GM10266 (cell line): ENCODE measurements at regions not wholly inside any gene's neighbourhood (a gene's known extent, or its start where the extent isn't known, plus 50 kb on each side); places are given as distances from the start of the nearest gene placed in this dataset.

ENCODE experiments used
- DNase-seq: peaks from one replicate; pipeline ENCODE4 v3.0.0; 2012; ENCODE audit errors: extremely low spot score
- TF ChIP-seq, protein P1 (sequence below): IDR thresholded peaks from 2 replicates; pipeline ENCODE4 v1.5.1; 2012; ENCODE audit warnings: mild to moderate bottlenecking, low read depth; ENCODE audit not compliant: control insufficient read depth, insufficient read depth; ENCODE audit errors: missing control alignments

DNA sequence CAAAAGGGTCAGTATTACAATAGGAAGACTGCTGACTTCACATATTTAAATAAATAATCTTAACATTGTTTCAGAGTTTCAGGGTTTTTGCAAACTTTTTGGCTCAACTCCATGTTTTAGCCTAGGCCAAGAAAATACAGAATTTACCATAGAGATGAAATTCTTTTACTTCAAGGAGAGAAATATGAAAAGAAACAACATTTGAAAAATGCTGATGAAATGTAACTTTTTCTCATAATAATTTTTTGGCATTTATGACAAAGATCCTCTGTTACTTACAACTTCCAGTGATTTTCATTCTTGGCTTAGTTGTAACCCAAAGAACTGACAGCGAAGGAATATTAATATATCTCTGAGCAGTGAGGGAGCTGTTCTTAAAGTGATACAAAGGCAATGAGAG lies 316.1 kb upstream of the EMCN start:
- DNase-seq, result no peak

DNA sequence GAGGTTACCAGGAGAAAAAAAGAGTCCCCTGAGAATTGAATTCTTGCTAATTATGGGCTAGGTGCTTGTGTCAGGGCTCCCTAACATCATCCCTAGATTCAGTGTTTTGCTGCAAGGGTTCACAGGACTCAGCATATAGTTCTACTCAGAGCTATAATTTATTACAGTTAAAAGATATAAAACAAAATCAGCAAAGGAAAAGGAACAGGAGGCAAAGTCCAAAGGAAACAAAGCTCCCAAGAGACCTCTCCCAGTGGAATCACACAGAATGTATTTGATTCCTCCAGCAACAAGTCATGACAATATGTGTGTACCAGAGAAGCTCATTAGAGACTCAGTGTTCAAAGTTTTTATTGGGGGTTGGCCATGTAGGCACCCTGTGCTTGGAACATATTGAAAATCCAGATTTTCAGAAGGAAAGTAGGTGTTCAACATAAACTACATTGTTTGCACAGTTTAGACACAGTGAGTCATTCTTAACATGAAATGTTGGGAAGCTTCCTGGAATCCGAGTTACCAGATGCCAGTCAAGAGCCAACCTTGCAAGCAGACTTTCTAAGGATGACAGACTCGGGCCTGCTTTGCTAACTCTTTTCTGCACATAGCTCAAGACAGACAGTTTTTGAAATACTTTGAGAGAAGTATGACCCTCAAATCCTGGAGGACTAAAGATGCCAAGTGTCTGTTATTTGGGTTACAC lies 311.3 kb upstream of the EMCN start:
- DNase-seq, result no peak
- TF ChIP-seq, protein P1, sequence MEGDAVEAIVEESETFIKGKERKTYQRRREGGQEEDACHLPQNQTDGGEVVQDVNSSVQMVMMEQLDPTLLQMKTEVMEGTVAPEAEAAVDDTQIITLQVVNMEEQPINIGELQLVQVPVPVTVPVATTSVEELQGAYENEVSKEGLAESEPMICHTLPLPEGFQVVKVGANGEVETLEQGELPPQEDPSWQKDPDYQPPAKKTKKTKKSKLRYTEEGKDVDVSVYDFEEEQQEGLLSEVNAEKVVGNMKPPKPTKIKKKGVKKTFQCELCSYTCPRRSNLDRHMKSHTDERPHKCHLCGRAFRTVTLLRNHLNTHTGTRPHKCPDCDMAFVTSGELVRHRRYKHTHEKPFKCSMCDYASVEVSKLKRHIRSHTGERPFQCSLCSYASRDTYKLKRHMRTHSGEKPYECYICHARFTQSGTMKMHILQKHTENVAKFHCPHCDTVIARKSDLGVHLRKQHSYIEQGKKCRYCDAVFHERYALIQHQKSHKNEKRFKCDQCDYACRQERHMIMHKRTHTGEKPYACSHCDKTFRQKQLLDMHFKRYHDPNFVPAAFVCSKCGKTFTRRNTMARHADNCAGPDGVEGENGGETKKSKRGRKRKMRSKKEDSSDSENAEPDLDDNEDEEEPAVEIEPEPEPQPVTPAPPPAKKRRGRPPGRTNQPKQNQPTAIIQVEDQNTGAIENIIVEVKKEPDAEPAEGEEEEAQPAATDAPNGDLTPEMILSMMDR, result no peak

More for the DNA sequence above, 316.1 kb upstream of the EMCN start:
- TF ChIP-seq, protein P1, result no peak

DNA sequence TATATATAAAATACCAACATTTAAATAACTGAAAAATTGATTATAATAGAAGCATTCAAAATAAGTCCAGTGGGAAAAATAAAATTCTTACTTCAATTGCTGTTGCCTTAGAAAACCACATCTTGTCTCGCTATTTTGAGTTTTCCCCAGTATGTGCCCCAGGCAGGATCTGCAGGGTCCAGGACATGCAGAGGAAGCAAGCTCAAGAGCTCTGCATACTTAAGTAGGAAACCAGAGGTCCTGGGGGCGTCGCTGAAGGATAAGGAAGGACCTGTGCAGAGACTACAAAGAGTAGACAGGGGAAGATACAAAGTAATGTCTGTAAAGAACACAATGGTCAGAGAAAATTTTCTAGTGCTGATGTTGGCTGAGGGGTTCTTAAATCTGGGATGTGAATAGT lies 310.5 kb upstream of the EMCN start:
- DNase-seq, result no peak
- TF ChIP-seq, protein P1, result no peak

DNA sequence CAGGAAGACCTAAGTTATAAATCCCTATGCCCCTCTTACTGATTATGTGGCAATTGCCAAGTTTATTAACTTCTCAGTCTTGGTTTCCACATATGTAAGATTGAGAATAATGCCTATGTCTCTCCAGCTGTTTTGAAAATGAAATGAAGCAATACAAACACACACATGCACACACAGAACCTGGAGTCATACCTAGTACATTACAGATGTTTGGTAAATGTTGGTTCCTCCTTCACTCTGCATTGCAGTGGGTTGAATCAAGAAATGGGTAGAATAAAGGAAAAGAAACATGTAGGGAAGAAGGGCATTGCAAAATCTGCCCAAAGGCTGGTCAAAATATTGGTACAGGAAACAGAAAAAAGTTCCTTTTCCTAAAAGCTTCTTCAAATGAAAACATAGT lies 309.9 kb upstream of the EMCN start:
- TF ChIP-seq, protein P1, result no peak
- no peak for DNase-seq

DNA sequence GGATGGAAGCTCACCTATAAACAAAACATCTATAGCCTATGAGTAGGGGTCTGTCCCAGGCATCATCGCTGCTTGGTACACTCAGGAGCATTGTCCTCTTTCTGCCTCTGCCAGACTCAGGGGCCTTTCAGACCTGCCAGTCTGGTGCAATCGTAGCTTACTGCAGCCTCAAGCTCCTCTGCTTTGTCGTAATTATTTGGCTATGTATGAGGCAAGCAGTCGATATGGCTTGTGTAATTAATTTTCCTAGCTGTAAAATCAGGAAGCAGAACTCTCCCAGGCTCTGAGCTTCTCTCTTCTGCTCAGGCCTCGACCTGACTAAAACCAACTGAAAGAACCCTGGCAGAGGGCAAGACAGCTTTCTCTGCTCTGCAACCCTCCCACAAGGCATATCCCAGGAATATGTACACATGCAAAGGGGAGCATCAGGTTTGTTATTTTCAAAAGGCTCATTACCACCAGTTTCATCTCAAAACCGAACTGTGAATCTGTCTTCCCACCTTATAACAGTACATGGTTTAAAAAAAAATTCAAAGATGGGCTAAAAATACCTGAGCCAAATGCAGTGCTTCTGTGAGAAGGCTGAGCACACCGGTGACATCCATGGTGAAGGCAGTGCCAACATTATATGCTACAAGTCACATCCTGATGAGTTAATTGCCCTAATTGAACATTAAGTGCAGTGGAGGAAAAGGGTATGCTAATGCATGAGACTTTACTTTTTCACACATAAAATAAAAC lies 309.2 kb upstream of the EMCN start:
- DNase-seq, result no peak
- TF ChIP-seq, protein P1, result no peak

DNA sequence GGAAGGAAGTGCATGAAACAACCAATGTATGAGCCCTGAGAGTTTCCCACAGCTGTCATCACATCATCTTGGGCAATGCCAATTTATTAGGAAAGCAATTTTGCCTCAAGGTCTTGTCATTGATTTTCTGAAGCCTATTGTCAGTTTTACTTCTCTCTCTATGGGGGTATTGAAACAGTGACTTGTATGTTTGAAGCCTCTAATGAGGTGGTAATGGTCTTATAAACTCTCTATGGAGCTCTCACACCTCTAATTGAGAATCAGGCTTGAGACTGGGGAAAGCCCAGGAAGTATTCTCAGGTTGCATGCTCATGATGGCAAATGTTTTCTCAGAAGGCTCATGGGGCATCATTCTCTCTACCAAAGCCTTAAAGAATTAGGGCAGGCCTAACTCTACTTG lies 308.2 kb upstream of the EMCN start:
- TF ChIP-seq, protein P1, result no peak

DNA sequence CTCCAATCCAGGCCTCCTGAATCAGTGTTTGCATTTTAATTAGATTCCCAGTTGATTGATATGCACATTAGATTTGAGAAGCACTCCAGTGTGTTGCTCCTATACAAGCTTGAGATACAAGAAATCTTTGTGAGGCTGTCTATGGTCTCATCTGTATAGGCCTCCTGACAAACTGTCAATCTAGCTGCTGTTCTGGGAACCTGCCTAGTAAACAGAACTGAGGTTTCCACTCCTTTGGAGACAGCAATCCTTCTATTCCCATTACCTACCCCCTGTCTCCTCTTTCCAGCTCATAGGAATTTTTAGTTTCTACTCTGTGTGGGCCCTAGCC lies 306.1 kb upstream of the EMCN start:
- DNase-seq, result no peak
- TF ChIP-seq, protein P1, result no peak

More for the DNA sequence above, 308.2 kb upstream of the EMCN start:
- DNase-seq, result no peak
